RCC 7860 (cell line): ENCODE measurements at regions not wholly inside any gene's neighbourhood (a gene's known extent, or its start where the extent isn't known, plus 50 kb on each side); places are given as distances from the start of the nearest gene placed in this dataset.
"Not testable (repeated sequence)": the region's sequence is repeated elsewhere in the genome, so short reads cannot be mapped to it uniquely, and the experiment has no call there.

Experiments used
- DNase-seq: peaks from one replicate; pipeline ENCODE4 v3.0.0-alpha.2; 2015; ENCODE audit warnings: low spot score
- FAIRE-seq: peaks from 2 replicates; lab custom pipeline; 2012; peaks lifted over from hg19 to GRCh38; lab: Jason Lieb, UNC

DNA sequence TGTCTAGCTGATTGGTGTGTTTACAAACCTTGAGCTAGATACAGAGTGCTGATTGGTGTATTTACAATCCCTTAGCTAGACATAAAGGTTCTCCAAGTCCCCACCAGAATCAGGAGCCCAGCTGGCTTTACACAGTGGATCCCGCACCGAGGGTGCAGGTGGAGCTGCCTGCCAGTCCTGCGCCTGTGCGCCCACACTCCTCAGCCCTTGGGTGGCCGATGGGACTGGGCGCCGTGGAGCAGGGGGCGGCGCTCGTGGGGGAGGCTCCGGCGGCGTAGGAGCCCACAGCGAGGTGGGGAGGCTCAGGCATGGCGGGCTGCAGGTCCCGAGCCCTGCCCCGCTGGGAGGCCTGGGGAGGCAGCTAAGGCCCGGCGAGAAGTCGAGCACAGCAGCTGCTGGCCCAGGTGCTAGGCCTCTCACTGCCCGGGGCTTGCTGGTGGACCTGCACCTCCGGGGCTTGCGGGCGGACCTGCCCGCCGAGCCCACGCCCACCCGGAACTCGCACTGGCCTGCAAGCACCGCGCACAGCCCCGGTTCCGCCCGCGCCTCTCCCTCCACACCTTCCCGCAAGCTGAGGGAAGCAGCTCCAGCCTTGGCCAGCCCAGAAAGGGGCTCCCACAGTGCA is 51.0 kb upstream of the CDYL start:
- not testable (repeated sequence) for FAIRE-seq, DNase-seq

- DNase-seq, FAIRE-seq: not testable (repeated sequence)
Measured at GRCh38 chr6:4724727-4725126, 51.5 kb upstream of the CDYL start.

GRCh38 chr6:4723383-4723782 is 52.8 kb upstream of the CDYL start:
- no peak for DNase-seq
- no peak for FAIRE-seq

DNA sequence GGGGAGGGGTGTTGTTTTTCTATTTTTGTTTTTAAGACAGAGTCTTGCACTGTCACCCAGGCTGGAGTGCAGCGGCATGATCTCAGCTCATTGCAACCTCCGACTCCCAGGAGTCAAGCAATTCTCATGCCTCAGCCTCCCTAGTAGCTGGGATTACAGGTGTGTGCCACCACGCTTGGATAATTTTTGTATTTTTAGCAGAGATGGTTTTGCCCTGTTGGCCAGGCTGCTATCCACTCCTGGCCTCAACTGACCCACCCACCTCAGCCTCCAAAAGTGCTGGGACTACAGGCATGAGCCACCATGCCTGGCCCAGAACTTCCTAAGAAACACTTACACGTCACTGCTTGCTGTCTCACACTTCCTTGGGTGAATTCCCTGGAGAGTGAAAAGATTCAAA is 54.8 kb upstream of the CDYL start:
- not testable (repeated sequence) for FAIRE-seq, DNase-seq

- DNase-seq (no peak), FAIRE-seq (no peak)
Measured at GRCh38 chr6:4719491-4719890, 56.7 kb upstream of the CDYL start.

DNA sequence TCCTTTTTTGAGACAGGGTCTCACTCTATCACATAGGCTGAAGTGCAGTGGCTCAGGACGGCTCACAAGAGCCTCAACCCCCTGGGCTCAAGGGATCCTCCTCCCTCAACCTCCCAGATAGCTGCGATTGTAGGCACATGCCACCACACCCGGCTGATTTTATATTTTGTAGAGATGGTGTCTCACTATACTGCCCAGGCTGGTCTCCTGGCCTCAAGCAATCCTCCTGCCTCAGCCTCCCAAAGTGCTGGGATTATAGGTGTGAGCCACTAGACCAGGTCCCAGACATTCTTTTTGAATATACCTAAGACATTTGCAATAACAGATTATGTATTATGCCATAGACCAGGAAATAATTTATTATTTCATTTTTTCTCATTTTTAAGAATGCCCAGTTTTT is 58.3 kb upstream of the CDYL start:
- FAIRE-seq (no peak), DNase-seq (no peak)

DNA sequence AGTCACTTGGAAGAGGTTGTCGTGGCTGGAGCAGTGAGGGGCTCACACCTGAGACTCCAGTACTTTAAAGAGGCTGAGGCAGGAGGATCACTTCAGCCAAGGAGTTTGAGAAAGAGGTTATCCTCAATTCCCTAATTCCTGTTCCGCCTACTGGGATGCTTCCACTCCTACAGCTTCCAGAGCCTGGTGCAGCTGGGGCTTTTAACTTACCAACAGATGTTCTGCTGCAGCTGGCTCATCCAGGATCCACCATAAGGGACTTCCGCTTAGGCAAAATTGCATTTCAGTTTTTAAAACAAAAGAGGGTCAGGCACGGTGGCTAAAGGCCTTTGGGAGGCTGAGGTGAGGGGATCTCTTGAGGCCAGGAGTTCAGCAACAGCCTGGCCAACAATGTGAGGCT is 59.1 kb upstream of the CDYL start:
- DNase-seq, result no peak

DNA sequence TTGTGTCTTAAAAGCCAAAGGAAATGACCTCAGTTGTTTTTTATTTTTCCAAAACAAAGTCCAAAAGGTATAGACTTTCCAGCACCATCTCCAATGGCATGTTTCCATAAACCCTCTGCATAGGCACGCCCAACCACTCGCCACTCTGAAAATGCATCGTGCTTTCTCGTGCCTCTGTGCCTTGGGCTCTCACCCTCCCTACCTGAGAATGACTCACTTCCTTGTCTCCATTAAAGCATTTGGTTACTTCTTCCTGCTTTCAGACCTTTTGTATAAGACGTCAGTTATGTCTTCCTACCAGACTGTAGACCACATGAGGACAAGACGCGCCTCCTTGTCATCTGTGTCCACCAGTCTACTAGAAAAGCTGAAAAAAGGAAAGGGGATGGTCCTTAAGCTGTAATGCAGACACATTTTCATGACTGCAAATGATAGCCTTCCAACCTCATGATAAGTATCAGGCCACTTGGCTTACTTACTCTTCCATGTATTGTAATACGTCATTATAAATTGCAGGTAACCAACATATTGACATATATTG is 61.2 kb upstream of the CDYL start:
- DNase-seq (no peak), FAIRE-seq (no peak)

More for the DNA sequence above, 59.1 kb upstream of the CDYL start:
- no peak for FAIRE-seq

- DNase-seq (no peak), FAIRE-seq (no peak)
Measured at GRCh38 chr6:4712291-4712690, 63.9 kb upstream of the CDYL start.

GRCh38 chr6:4707011-4707410 is 69.2 kb upstream of the CDYL start:
- no peak for FAIRE-seq
- DNase-seq, result no peak

DNA sequence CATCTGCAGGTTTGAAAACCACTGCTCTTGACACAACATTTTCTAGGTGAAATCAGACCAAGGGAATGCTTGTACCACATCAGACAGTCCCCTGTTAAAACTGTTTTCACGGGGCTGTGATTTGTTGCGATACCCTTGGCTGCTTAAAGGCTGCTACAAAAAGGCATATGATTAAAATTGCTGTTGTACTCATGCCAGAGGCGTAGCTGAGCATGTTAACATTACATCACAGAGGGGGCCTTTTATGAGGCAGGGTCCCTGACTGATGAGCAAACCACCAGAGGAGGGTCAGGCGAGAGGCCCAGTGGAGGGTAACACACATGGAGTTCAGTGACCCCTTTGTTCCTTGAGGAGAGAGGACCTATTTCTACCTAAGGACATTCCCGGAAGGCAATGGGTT is 70.4 kb upstream of the CDYL start:
- FAIRE-seq (no peak), DNase-seq (no peak)

GRCh38 chr6:4703382-4703781 is 72.8 kb upstream of the CDYL start:
- FAIRE-seq, result no peak
- no peak for DNase-seq

DNA sequence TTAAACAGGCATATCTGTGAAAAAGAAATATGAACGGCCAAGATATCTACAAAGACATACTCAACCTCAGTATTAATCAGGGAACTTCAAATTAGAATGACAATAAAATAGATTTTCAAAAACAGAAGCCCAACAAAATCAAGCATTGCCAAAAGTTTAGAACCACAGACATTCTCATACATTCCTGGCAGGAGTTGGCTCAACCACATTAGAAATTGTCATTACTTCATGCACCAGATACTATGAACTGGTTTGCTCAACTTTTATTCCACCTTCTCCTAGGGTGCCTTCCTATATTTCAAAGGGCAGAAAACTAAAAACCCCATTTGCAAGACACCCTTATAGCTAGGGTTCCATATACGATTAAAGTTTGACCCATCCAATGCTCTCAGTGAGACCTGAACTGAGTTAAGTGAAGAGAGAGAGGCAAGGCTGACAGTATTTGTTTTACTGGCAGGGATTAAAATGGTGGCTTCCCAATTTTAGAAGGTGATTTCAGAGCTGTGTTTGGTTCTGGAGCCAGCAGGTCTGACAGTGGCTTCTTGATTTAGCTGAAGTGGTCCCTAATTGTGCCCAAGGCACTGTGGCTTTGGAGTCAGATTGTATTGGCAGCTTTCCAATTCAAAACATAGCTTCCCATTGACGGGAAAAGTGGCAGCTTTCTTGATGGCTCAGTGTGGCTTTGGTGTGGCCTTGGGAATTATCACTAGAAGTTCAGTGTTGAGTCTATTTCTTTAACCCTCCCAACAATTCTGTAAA is 77.1 kb upstream of the CDYL start:
- FAIRE-seq (no peak), DNase-seq (no peak)

DNA sequence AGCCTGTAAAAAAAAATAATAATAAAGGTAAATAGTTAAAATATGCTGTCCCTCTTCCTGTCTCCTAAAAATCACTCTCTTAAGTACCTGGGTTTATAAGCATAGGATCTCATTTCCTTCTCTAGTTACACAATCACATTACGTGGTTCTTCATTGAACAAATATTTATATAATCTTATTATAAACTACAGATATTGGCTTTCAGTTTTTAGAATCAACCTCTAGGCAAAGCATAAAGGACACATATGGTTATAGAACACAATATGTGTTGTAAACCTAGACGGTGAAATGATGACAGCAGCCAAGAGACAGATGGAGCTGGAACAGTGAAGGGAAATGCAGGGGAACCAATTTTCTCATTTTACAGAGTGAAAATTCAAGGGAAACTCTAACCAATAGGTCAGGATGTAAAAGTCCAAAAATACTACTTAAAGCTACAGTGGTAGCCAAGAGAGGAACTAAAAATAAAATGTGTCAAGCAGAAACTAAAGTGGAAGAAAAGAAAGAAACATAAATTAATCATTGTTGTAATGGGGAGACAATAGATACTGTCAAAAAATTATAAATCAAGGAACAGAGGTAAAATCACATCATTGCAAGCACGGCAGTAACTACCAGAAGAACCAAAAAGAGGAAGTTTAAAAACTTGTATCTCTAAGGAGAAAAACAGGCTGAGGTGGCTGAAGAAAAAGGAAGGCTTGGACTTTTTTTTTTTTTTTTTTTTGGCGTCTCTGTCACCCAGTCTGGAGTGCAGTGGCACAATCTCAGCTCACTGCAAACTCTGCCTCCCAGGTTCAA is 82.8 kb upstream of the CDYL start:
- DNase-seq (no peak), FAIRE-seq (no peak)

- FAIRE-seq (no peak), DNase-seq (no peak)
Measured at GRCh38 chr6:4692664-4693063, 83.5 kb upstream of the CDYL start.

DNA sequence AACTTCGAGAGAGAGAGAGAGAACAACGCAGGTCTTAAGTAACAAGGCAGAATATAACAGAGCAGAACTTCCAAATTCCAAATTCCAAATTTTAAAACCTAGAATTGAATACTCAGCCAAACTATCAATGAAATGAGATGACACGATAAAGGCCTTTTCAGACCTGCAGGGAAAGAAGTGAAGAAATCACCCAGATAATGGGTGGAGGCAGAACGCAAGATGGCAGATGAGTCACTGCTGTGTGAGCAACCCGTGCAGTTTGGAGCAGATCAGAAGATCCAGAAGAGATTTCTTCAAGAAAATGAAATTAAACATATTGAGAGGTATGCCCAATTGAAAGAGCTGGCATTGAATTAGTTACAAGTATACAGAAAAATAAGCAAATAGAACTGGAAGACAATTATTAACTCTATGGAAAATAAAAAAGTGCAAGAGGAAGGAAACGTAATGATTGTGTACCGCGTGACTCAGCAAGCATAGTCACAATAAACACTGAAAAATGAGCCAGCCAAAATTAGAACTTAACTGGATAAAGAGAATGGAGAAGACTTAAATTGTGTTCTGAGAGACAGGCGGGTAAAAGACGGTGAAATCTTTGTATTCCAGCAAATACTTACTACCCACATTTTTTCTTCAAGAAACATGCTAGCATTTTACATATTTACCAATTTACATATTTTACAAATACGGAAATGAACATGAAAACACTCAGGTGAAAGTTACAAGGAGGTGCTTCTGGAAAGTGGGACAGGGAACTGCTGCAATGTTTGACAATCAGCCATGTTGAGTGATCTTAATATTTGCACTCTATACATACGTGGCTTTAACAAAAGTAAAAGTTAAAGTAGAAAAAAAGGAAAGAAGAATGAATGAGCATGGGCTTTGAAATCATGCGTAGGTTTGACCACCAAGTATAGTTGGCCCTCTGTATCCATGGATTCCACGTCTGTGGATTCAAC is 87.9 kb upstream of the CDYL start:
- peak; percentile 31 for DNase-seq
- peak; percentile 51 for FAIRE-seq

- FAIRE-seq (no peak), DNase-seq (no peak)
Measured at GRCh38 chr6:4687656-4687988, 88.6 kb upstream of the CDYL start.

GRCh38 chr6:4682431-4683097 is 93.6 kb upstream of the CDYL start:
- DNase-seq (no peak), FAIRE-seq (no peak)

- DNase-seq (no peak), FAIRE-seq (no peak)
Measured at GRCh38 chr6:4678506-4679300, 97.5 kb upstream of the CDYL start.
